Adipose tissue (tissue), 3 donors: ENCODE measurements at regions not wholly inside any gene's neighbourhood (a gene's known extent, or its start where the extent isn't known, plus 50 kb on each side); places are given as distances from the start of the nearest gene placed in this dataset.

Source experiments
- H3K27ac ChIP-seq: one replicate; pipeline ENCODE4 v1.5.1; 2013; ENCODE audit warnings: low read depth, low read length
- WGBS, 3 donors: extraction: QIAGEN DNeasy Blood & Tissue Kit; methylation state at CpG; one replicate each; pipeline ENCODE4 v1.1.7; 2013; 5-methylcytosine and 5-hydroxymethylcytosine counted together
- donor health status: healthy with polysubstance abuse.
- donor health status: Bipolar disorder and iron deficiency.
- donor health status: healthy.

- WGBS, 3 donors: 93 to 100% (median 100%) methylated on average over 1 of the region's 1 CpG
- H3K27ac ChIP-seq: no peak overlapping the region
These were observed 135.4 kb upstream of the BMPER start for GRCh38 chr7:33769930-33770329.

- 86 to 92% (median 88%) methylated on average over 4 of the region's 4 CpGs for WGBS, 3 donors
- H3K27ac ChIP-seq: no peak overlapping the region
These were observed 134.8 kb upstream of the BMPER start for GRCh38 chr7:33770576-33770975.

- no peak overlapping the region for H3K27ac ChIP-seq
- 66 to 94% (median 79%) methylated on average over 3 of the region's 3 CpGs for WGBS, 3 donors
These were observed 133.9 kb upstream of the BMPER start for GRCh38 chr7:33771422-33771821.

- H3K27ac ChIP-seq: no peak overlapping the region
These were observed 132.3 kb upstream of the BMPER start for GRCh38 chr7:33773053-33773452.

GRCh38 chr7:33774762-33775523, 130.4 kb upstream of the BMPER start:
- WGBS, 3 donors: 53 to 63% (median 59%) methylated on average over 6 of the region's 6 CpGs

GRCh38 chr7:33775790-33776189, 129.5 kb upstream of the BMPER start:
- H3K27ac ChIP-seq: no peak overlapping the region
- WGBS, 3 donors: 83 to 95% (median 89%) methylated on average over 4 of the region's 4 CpGs

More at GRCh38 chr7:33774762-33775523, 130.4 kb upstream of the BMPER start:
- no peak overlapping the region for H3K27ac ChIP-seq

- H3K27ac ChIP-seq: no peak overlapping the region
- 57 to 66% (median 58%) methylated on average over 3 of the region's 3 CpGs for WGBS, 3 donors
These were observed 128.6 kb upstream of the BMPER start for GRCh38 chr7:33776788-33777187.

GRCh38 chr7:33778195-33778594, 127.1 kb upstream of the BMPER start:
- 89 to 96% (median 92%) methylated on average over 2 of the region's 2 CpGs for WGBS, 3 donors
- no peak overlapping the region for H3K27ac ChIP-seq

- H3K27ac ChIP-seq: no peak overlapping the region
- 69 to 85% (median 85%) methylated on average over 5 of the region's 5 CpGs for WGBS, 3 donors
These were observed 126.1 kb upstream of the BMPER start for GRCh38 chr7:33779216-33779615.

GRCh38 chr7:33781167-33781566, 124.2 kb upstream of the BMPER start:
- WGBS, 3 donors: 58 to 67% (median 60%) methylated on average over 3 of the region's 3 CpGs

GRCh38 chr7:33781796-33782195, 123.5 kb upstream of the BMPER start:
- H3K27ac ChIP-seq: no peak overlapping the region
- WGBS, 3 donors: 70 to 86% (median 72%) methylated on average over 3 of the region's 3 CpGs

More at GRCh38 chr7:33781167-33781566, 124.2 kb upstream of the BMPER start:
- H3K27ac ChIP-seq: no peak overlapping the region

GRCh38 chr7:33784000-33784399, 121.3 kb upstream of the BMPER start:
- H3K27ac ChIP-seq: no peak overlapping the region
- 76 to 91% (median 87%) methylated on average over 2 of the region's 2 CpGs for WGBS, 3 donors

GRCh38 chr7:33788531-33788930, 116.8 kb upstream of the BMPER start:
- WGBS, 3 donors: 86 to 91% (median 89%) methylated on average over 6 of the region's 6 CpGs

GRCh38 chr7:33789871-33790630, 115.3 kb upstream of the BMPER start:
- WGBS, 3 donors: 54 to 68% (median 56%) methylated on average over 11 of the region's 11 CpGs
- H3K27ac ChIP-seq: no peak overlapping the region

More at GRCh38 chr7:33788531-33788930, 116.8 kb upstream of the BMPER start:
- no peak overlapping the region for H3K27ac ChIP-seq

- H3K27ac ChIP-seq: no peak overlapping the region
- 69 to 78% (median 78%) methylated on average over 5 of the region's 5 CpGs for WGBS, 3 donors
These were observed 114.6 kb upstream of the BMPER start for GRCh38 chr7:33790746-33791145.

- 94 to 95% (median 95%) methylated on average over 2 of the region's 2 CpGs for WGBS, 3 donors
- H3K27ac ChIP-seq: no peak overlapping the region
These were observed 113.3 kb upstream of the BMPER start for GRCh38 chr7:33792041-33792440.

- H3K27ac ChIP-seq: no peak overlapping the region
- WGBS, 3 donors: 89 to 94% (median 93%) methylated on average over 4 of the region's 4 CpGs
These were observed 112.7 kb upstream of the BMPER start for GRCh38 chr7:33792547-33793105.

GRCh38 chr7:33793616-33794015, 111.7 kb upstream of the BMPER start:
- WGBS, 3 donors: 86 to 93% (median 88%) methylated on average over 2 of the region's 2 CpGs
- no peak overlapping the region for H3K27ac ChIP-seq

- 87 to 97% (median 97%) methylated on average over 6 of the region's 6 CpGs for WGBS, 3 donors
- no peak overlapping the region for H3K27ac ChIP-seq
These were observed 110.9 kb upstream of the BMPER start for GRCh38 chr7:33794419-33794818.
